RWPE2 (cell line): ENCODE measurements at regions not wholly inside any gene's neighbourhood (a gene's known extent, or its start where the extent isn't known, plus 50 kb on each side); places are given as distances from the start of the nearest gene placed in this dataset.
A peak's percentile ranks its signal among the peaks of the same experiment; 100 is the strongest.

Source experiments
- ATAC-seq: fragments of 200-7000 bp; cut with Tn5 transposase; 3 replicates; pipeline ENCODE4 v1.9.1; 2021; ENCODE audit warnings: low read depth
- DNase-seq: peaks from one replicate; pipeline ENCODE4 v3.0.0-alpha.2; 2020; ENCODE audit warnings: low spot score
- H3K27ac ChIP-seq: fragments of 450-650 bp; 2 replicates; pipeline ENCODE4 v1.5.1; 2017; ENCODE audit warnings: mild to moderate bottlenecking; ENCODE audit not compliant: poor library complexity, severe bottlenecking
- H3K27me3 ChIP-seq: fragments of 250-450 bp; sonication (Bioruptor Pico); 2 replicates; pipeline ENCODE4 v1.5.1; 2021; ENCODE audit warnings: mild to moderate bottlenecking, moderate library complexity; ENCODE audit not compliant: insufficient read depth, poor library complexity, severe bottlenecking
- H3K36me3 ChIP-seq: fragments of 250-450 bp; sonication (Bioruptor Pico); 2 replicates; pipeline ENCODE4 v1.5.1; 2020; ENCODE audit warnings: low read depth, mild to moderate bottlenecking, moderate library complexity
- H3K4me1 ChIP-seq: fragments of 250-450 bp; sonication (Bioruptor Pico); 2 replicates; pipeline ENCODE4 v1.5.1; 2021; ENCODE audit warnings: mild to moderate bottlenecking, moderate library complexity; ENCODE audit not compliant: insufficient read depth, poor library complexity, severe bottlenecking
- H3K4me3 ChIP-seq: fragments of 250-450 bp; sonication (Bioruptor Pico); 2 replicates; pipeline ENCODE4 v1.5.1; 2021; ENCODE audit warnings: mild to moderate bottlenecking, moderate library complexity; ENCODE audit not compliant: severe bottlenecking
- H3K9me3 ChIP-seq: fragments of 250-450 bp; sonication (Bioruptor Pico); 2 replicates; pipeline ENCODE4 v1.5.1; 2021; ENCODE audit warnings: mild to moderate bottlenecking, moderate library complexity; ENCODE audit not compliant: severe bottlenecking
- TF ChIP-seq, protein P1 (sequence below): fragments of 450-650 bp; IDR thresholded peaks from one replicate; pipeline ENCODE4 v1.5.1; 2017; ENCODE audit warnings: mild to moderate bottlenecking, moderate library complexity; ENCODE audit not compliant: poor library complexity, severe bottlenecking

DNA sequence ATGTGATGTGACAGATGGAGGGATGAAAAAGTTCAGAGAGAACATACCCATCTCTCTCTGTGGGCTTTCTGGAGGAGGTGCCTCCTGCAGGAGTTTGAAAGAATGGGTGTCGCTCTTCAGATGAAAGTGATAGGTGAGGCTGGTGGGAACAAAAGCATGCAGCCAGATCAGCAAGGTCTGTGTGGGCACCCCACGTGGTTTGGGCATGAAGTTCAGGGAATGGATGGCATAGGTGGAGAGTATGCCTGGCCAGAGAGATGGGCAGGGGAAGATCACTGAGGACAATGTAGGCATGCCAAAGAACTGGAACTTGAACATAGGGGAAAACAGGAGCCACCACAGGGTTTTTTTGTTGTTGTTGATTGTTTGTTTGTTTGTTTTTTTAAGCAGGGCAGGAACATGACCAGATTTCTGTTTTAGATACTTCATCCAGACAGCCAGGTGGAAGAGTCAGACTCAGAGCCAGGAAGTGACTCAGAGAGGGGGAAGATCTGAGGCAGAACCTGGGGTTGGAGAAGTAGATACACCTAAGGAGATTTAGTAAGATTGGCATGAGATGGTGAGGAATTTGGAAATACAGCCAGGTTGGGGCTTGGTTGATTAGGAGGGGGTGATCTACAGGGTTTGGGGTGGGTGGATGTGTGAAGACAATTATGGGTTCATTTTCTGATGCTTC lies 64.8 kb upstream of the CLSTN2 start:
- DNase-seq (no peak), ATAC-seq (peak; percentile 61)
- H3K9me3 ChIP-seq = no peaks in the 10 kb centered on the region
- TF ChIP-seq, protein P1, sequence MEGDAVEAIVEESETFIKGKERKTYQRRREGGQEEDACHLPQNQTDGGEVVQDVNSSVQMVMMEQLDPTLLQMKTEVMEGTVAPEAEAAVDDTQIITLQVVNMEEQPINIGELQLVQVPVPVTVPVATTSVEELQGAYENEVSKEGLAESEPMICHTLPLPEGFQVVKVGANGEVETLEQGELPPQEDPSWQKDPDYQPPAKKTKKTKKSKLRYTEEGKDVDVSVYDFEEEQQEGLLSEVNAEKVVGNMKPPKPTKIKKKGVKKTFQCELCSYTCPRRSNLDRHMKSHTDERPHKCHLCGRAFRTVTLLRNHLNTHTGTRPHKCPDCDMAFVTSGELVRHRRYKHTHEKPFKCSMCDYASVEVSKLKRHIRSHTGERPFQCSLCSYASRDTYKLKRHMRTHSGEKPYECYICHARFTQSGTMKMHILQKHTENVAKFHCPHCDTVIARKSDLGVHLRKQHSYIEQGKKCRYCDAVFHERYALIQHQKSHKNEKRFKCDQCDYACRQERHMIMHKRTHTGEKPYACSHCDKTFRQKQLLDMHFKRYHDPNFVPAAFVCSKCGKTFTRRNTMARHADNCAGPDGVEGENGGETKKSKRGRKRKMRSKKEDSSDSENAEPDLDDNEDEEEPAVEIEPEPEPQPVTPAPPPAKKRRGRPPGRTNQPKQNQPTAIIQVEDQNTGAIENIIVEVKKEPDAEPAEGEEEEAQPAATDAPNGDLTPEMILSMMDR = no peak
- H3K4me3 ChIP-seq = no peak overlapping the region
- no peak overlapping the region for H3K27ac ChIP-seq
- no peaks in the 10 kb centered on the region for H3K4me1 ChIP-seq
- H3K36me3 ChIP-seq = no peaks in the 10 kb centered on the region
- no peaks in the 10 kb centered on the region for H3K27me3 ChIP-seq

DNA sequence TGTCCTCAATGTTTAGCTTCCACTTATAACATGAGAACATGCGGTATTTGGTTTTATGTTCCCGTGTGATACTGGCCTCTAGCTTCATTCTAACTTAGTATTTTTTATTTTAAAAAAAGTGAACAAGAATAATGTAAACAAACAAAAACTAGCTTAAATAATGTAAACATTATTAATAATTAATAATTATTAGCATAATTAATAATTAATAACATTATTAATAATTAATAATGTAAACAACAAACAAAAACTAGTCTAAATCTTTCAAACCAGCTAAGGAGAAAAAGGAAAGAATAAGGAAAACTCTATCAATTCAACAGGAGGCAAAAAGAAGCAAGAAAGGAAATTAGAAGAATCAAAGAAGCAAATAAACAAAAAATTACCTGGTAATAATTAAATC lies 66.2 kb upstream of the CLSTN2 start:
- no peak overlapping the region for H3K4me3 ChIP-seq
- H3K36me3 ChIP-seq = no peaks in the 10 kb centered on the region
- DNase-seq = no peak
- no peaks in the 10 kb centered on the region for H3K27me3 ChIP-seq
- H3K4me1 ChIP-seq = no peaks in the 10 kb centered on the region
- no peak overlapping the region for H3K27ac ChIP-seq
- no peaks in the 10 kb centered on the region for H3K9me3 ChIP-seq
- ATAC-seq = no peak
- TF ChIP-seq, protein P1 = no peak

DNA sequence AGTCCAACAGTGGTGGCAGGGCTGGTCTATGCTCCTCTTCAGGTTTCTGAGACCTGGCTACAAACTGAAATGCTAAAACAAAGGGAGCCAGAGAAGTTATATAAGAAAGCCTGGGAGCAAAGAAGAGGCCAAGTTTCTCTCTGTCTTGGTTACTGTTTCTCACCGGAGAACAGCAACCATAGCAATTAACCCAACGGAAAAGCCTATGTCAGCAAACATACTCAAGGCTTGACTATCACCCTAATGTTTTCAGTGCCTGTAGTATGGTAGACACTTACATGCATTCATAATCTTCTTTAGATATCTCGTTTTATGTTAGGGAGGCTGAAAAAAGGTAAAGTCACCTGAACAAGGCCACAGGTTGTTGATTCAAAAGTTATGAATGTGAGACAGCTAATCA lies 86.3 kb upstream of the CLSTN2 start:
- Histone ChIP-seq H3K36me3 (no peaks in the 10 kb centered on the region), H3K27ac (no peak overlapping the region), H3K4me1 (no peaks in the 10 kb centered on the region), H3K4me3 (no peak overlapping the region), H3K9me3 (no peaks in the 10 kb centered on the region), H3K27me3 (no peaks in the 10 kb centered on the region)
- ATAC-seq (no peak), DNase-seq (no peak)
- TF ChIP-seq, protein P1 = no peak

DNA sequence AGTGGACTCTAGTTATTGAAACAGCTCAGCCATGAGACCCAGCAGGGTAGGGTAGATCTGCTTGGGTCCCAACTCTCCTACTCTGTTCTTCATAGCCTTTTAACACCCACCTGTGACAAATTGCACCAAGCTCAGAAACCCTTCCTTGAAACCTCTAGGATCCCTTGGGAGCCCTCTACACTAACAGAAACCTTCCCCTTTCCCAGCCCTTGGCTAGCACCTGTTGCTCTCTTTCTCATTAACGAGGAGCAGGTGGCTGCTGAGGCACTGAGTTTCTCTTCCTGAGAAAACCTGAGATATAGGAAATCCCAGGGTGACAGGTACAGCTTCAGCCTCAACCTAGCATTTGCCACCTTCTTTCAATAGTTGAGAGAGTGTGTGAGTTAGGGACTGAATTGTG lies 88.3 kb upstream of the CLSTN2 start:
- TF ChIP-seq, protein P1 = no peak
- no peak for DNase-seq
- no peak overlapping the region for H3K27ac ChIP-seq

DNA sequence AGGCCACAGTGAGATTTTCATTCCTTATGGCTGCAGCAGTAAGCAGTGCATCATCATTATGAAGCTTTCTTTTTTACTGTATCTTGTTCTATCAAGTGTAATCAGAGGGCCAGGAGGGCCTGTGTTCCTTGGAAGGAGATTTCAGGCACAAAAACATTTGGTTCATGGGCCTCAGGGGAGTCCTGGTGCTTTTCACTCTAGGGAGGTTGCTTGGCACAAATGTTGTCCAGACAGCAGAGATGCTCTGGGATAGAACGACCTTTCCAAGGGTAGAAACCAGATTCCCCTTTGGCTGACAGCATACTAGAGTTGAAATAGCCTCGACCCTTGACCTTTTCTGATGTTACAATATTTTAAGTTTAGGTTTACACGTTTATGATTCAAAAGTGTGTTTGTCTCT lies 95.3 kb upstream of the CLSTN2 start:
- TF ChIP-seq, protein P1 = no peak
- Histone ChIP-seq H3K4me3 (no peak overlapping the region), H3K9me3 (no peaks in the 10 kb centered on the region), H3K36me3 (no peaks in the 10 kb centered on the region), H3K27me3 (no peaks in the 10 kb centered on the region), H3K27ac (no peak overlapping the region), H3K4me1 (no peaks in the 10 kb centered on the region)
- ATAC-seq (no peak), DNase-seq (no peak)

More for the DNA sequence above, 88.3 kb upstream of the CLSTN2 start:
- no peak for ATAC-seq
- Histone ChIP-seq H3K36me3 (no peaks in the 10 kb centered on the region), H3K27me3 (no peaks in the 10 kb centered on the region), H3K9me3 (no peaks in the 10 kb centered on the region), H3K4me1 (no peaks in the 10 kb centered on the region), H3K4me3 (no peak overlapping the region)
